ENCODE measurements at regions not wholly inside any gene's neighbourhood (a gene's known extent, or its start where the extent isn't known, plus 50 kb on each side); places are given as distances from the start of the nearest gene placed in this dataset.
"Not testable (repeated sequence)": the region's sequence is repeated elsewhere in the genome, so short reads cannot be mapped to it uniquely, and the experiment has no call there.

DNA sequence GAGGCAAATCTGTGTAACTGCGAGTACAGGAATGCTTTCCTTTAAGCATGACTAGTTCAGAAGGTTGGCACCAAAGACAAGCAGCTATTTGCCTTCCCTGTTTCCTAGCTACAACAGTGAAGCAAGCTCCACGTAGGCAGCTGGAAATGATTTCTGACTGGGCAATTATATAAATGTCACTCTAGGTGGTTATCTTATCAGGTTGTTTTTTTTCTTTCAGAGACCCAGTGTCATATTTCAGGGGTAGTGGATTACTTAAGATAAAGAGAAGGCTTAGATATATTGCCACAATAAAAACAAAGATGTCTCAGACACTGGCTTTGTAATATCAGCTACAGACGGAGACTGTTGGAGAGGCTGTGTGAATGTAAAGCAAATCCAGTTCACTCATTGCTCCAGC lies 748.9 kb upstream of the NXPH2 start:
- DNase-seq: no peak

- DNase-seq: no peak
Measured at GRCh38 chr2:139526781-139527180, 746.6 kb upstream of the NXPH2 start.

- DNase-seq: no peak
Measured at GRCh38 chr2:139518321-139518720, 738.1 kb upstream of the NXPH2 start.

DNA sequence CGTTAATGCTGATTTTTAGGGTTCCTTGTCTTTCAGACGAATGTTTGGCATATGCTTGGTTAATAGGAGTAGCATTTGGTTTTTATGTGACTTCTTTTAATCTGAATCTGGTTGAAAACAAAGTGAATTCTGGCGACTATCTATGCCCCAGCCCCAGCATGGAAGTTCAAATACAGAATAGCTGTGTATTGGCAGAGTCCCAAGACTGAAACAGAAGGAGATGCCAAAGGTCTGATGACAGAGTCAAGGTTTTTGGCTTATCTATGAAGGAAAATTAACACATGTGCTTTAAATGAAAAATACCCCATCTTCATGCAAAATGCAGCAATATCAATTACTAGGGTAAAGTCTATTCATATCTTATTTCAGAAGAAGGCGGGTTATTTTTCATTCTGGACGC lies 734.8 kb upstream of the NXPH2 start:
- DNase-seq: no peak

DNA sequence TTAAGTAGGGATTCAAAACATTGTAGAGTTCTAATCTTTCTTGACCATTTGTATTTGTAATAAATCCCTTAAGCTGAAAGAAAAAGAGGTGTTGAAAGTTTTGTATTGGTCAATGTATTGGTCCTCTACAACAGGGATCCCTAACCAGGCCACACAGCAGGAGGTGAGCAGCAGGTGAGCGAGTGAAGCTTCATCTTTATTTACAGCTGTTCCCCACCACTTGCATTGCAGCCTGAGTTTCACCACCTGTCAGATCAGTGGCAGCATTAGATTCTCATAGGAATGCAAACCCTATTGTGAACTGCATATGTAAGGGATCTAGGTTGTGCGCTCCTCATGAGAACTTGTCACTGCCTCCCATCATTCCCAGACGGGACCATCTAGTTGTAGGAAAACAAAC lies 715.7 kb upstream of the NXPH2 start:
- DNase-seq: no peak

DNA sequence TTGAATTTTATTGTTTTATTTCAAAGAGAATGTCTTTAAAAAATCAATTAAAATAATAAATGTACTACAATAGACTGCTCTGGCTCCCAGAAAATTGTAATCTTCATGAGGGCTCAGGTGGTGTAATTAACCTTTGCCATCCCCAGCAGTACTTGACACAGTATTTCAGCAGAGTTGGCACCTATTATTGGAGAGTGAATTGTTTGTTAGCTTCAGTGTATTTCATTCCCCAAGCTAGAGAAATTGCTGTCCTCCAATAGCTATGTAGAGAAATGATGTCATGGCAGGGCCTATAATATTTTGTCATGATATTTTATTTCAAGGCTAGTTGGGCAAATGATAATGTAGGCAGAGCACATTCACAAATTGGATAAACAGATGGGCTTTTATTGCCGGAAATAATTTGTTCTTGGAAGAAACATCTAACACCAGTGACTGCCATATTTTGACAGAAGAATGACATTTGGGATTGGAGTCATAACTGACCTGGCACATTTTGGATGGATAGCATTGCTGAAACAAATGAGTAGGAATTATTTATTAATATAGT lies 712.0 kb upstream of the NXPH2 start:
- no peak for DNase-seq

GRCh38 chr2:139480161-139480650 lies 700.0 kb upstream of the NXPH2 start:
- no peak for DNase-seq

DNA sequence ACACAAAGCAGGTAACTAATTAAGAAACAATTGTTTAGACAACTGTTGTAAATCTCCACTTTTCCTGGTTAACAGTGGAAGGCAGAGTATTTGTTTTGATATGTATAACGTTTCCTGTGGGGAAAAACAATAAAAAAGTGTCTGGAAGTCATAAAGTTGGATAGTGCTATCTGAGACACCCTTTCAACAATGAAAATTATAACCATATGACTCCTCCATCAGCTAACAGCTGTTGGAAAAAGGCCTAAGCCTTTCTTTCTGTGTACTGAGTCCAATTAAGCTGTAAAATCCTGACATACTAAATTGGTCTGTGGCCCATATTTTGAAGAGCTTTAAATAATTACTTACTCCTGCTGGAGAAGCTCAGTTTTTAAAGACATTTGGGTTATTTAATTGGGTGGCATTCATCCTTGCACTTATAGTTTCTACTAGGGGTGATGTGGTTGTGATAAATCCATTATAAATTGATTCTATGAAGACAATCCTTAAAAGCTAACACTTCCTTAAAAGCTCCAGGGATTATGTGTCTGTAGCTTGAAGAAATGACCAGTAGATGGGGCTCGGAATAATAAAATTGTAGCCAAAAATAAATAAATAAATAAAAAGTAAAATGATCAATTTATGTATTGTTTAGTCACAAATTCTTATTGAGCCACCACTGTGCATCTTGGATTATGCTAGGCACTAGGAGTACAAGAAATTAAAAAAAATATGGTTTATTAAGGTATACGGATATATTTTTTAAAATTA lies 698.1 kb upstream of the NXPH2 start:
- no peak for DNase-seq

DNA sequence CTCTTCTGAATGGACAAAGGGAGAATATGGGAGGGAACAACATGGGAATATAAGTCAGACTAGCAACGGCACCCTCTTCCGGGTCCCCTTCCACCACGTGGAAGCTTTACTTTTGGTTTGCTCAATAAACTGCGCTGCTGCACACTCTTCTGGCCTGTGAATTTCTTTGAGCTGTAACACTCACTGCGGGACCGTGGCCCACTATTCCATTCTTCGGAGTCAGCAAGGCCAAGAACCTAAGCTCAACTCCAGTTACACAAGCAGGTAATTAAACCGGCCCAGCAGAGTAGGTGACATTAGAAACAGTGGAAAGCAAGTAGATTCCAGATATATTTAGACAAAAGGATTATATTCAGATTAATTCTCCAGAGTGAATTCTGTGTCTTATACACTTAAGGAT lies 697.4 kb upstream of the NXPH2 start:
- no peak for DNase-seq

GRCh38 chr2:139469985-139470384 lies 689.8 kb upstream of the NXPH2 start:
- DNase-seq: no peak

GRCh38 chr2:139465789-139466188 lies 685.6 kb upstream of the NXPH2 start:
- DNase-seq: no peak

DNA sequence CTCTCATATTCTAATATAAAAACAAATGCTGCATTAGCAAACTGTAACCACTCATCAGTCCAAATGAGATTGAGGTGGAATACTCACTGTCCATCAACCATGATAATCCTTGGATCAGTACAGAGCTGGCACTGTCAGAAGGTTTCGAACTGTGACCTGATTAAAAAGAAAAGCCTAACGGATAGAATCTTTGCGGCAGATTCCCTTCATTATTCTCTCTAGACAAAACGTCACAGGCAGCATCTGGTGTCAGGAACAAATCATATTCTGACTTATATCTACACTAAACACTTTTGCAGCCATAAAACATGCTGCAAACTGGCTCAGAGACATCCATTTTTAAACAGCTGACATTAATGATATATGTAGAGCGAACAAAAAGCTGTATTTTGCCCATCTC lies 677.7 kb upstream of the NXPH2 start:
- DNase-seq: no peak

GRCh38 chr2:139454251-139454650 lies 674.1 kb upstream of the NXPH2 start:
- DNase-seq: no peak

GRCh38 chr2:139439100-139439499 lies 658.9 kb upstream of the NXPH2 start:
- DNase-seq: no peak

GRCh38 chr2:139438478-139438877 lies 658.3 kb upstream of the NXPH2 start:
- DNase-seq: peak; percentile 8 to 22

GRCh38 chr2:139427164-139427563 lies 647.0 kb upstream of the NXPH2 start:
- no peak for DNase-seq

DNA sequence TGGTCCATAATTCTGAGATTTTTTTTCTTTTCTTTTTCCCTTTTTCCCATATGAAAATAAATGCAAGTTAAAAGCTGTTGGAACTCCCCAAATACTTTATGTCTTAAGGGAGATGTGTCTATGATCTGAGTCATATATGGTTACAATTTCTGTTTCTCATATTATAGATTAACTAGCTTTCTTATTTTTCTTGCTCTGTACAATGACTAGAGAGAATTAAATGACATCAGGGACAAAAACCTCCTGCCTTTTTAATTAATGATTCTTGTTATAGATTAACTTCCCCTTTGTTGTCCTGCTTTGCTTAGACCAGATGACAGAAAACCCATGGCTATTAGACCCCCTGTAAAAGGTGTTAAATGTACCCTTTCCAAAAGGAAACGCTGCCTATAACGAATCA lies 643.9 kb upstream of the NXPH2 start:
- no peak for DNase-seq

GRCh38 chr2:139411236-139411635 lies 631.0 kb upstream of the NXPH2 start:
- peak; percentile 22 to 26 for DNase-seq

DNA sequence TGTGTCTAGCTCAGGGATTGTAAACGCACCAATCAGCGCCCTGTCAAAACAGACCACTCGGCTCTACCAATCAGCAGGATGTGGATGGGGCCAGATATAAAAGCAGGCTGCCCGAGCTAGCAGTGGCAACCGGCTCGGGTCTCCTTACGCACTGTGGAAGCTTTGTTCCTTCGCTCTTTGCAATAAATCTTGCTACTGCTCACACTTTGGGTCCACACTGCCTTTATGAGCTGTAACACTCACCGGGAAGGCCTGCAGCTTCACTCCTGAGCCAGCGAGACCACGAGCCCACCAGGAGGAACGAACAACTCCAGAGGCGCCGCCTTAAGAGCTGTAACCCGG lies 630.6 kb upstream of the NXPH2 start:
- DNase-seq: not testable (repeated sequence)

DNA sequence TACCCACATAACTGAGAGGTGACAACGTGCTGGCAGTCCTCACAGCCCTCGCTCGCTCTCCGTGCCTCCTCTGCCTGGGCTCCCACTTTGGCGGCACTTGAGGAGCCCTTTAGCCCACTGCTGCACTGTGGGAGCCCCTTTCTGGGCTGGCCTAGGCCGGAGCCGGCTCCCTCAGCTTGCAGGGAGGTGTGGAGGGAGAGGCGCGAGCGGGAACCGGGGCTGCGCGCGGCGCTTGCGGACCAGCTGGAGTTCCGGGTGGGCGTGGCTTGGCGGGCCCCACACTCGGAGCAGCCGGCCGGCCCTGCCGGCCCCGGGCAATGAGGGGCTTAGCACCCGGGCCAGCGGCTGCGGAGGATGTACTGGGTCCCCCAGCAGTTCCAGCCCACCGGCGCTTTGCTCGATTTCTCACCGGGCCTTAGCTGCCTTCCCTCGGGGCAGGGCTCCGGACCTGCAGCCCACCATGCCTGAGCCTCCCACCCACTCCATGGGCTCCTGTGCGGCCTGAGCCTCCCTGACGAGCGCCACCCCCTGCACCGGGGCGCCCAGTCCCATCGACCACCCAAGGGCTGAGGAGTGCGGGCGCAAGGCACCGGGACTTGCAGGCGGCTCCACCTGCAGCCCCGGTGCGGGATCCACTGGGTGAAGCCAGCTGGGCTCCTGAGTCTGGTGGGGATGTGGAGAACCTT lies 630.1 kb upstream of the NXPH2 start:
- DNase-seq: not testable (repeated sequence)

- no peak for DNase-seq
Measured at GRCh38 chr2:139409212-139409611, 629.0 kb upstream of the NXPH2 start.

- no peak for DNase-seq
Measured at GRCh38 chr2:139403948-139404347, 623.8 kb upstream of the NXPH2 start.

DNA sequence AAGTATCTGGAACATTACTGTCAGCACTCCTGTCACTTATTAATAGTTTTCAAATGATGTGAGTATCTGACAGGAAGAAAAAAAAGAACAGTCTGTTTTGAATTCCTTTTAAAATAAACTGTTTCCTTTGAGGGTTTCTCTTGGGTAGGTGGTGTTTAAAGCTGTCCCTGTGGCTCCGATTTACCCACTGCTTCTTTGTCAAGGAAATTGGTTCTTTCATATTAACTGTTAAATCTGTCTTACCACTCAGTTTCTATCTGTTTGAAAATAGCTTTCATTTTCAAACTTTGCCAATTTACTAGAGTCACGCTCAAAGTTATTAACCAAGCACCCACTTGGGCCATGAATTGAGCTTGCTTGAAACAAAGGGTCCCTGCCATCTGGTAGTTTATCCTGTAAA lies 614.6 kb upstream of the NXPH2 start:
- no peak for DNase-seq

- no peak for DNase-seq
Measured at GRCh38 chr2:139389391-139389790, 609.2 kb upstream of the NXPH2 start.

Data from AML-193 (cell line).